Raji (cell line): ENCODE measurements at regions not wholly inside any gene's neighbourhood (a gene's known extent, or its start where the extent isn't known, plus 50 kb on each side); places are given as distances from the start of the nearest gene placed in this dataset.

ENCODE experiments used
- POLR2A ChIP-seq: IDR thresholded peaks from 2 replicates; pipeline ENCODE4 v1.6.1; 2011; ENCODE audit warnings: low read depth, low read length, control low read depth; ENCODE audit not compliant: insufficient read depth

- TF ChIP-seq POLR2A: no peak
Observed at GRCh38 chr2:104790901-104791495, 62.9 kb upstream of the POU3F3 start.

- TF ChIP-seq POLR2A: no peak
Observed at GRCh38 chr2:104793966-104794365, 59.9 kb upstream of the POU3F3 start.

GRCh38 chr2:104794441-104794840 is 59.5 kb upstream of the POU3F3 start:
- no peak for TF ChIP-seq POLR2A
